ENCODE measurements at regions not wholly inside any gene's neighbourhood (a gene's known extent, or its start where the extent isn't known, plus 50 kb on each side); places are given as distances from the start of the nearest gene placed in this dataset.

GRCh38 chr1:83015163-83015562 lies 983.8 kb downstream of the TTLL7 start:
- no peak for DNase-seq (ENCODE audit: extremely low read depth, low read depth)

DNA sequence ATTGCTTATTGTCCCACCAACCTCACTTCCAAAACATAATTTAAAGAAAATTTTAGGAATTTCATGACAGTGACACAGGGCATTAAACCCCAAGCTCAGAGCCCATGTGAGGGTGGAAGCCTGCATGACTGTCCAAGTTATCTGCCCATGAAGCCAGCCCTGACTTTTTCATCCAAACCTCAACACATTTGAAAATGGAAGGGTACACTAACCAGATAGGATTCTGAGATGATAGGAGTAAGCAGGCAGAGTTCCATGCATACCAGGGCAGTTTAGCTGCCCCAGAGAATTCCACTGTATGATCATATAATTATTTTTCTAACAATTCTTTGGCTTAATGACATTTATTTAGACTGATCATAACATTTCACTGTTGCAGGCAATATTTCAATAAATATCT lies 986.0 kb downstream of the TTLL7 start:
- no peak for DNase-seq (ENCODE audit: extremely low read depth, low read depth)

- no peak for DNase-seq (ENCODE audit: extremely low read depth, low read depth)
Measured at GRCh38 chr1:83011265-83011664, 987.7 kb downstream of the TTLL7 start.

DNA sequence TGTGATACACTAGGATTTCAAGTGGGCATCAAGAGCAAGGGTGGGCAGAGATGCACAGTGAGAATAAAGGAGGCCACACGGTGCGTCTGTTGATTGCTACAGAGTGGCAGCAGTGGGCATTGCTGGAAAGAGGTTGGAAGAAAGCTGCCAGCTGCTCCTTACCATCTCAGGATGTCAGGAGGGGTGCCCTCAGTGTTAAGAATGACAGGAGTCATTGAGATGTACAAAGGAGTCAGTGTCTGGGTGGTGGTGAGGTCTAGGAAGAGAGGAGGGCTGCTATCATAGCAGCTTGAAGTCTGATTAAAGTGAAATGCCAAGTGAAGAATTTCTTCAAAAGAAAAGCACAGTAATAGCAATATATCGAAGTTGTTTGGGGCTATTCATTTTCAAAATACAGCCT lies 992.7 kb downstream of the TTLL7 start:
- DNase-seq (ENCODE audit: extremely low read depth, low read depth), result no peak

DNA sequence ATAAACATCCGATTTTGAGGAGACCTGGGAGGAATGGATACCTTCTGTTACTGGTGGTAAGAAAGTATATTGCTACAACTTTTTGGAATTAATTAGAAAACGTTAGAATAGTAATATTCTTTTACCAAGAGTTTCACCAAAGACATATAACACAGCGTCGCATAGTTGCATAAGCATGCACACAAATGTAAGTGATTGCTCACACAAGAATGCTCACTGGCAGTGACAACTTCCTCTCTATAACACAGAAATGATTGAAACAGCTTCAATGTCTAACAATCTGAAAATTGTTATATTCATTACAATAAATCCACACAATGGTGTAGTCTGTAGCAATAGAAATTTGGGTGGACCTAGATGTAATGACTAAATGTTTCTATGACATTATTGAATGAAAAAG lies 998.6 kb downstream of the TTLL7 start:
- no peak for DNase-seq (ENCODE audit: extremely low read depth, low read depth)

DNA sequence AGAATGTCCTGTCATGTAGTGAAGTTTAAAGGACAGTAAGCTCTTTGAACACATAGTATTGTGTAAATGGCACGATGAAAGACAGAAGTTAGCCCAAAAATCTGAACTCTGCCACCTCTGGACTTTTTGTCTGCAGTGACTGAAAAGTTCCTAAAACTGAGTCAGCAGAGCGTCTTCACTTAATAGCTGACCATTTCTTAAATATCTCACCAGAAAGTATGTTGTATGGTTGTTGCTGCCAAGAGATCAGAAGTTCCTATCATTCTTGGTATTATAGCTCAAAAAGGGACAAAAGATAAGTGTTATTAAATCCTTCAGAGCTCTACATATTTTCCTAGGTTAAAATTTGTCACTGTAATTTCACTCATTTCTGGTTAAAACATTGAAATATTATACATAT lies 1003.0 kb downstream of the TTLL7 start:
- no peak for DNase-seq (ENCODE audit: extremely low read depth, low read depth)

DNA sequence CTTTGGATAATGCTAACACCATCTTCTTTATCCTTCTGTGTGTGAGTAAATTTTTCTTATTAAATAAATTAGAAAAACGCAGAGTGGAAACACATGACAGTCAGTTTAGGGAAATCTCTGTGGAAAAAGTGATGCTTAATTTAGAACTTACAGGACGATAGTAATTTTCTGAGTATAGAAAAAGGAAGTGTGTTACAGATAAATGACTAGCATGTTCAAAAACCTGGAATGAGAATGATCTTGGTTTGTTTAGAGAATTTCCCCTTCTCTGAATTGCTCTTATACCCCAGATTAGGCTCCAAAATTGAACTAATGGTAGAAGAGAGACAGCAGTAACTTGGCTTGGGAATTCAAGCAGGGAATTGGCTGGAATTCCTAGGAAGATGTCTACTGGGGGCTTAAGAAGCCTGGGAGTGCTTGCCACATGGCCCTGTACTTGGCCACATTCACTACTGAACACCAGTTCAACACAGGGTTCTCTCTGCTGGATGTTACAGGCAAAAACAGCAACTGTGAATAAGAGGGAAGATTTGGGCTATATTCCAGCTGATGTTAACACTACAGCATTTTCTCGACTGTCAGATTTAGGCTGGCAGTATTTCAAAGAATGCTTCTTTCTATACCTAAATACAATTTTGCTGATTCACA lies 1004.2 kb downstream of the TTLL7 start:
- DNase-seq (ENCODE audit: extremely low read depth, low read depth), result no peak

DNA sequence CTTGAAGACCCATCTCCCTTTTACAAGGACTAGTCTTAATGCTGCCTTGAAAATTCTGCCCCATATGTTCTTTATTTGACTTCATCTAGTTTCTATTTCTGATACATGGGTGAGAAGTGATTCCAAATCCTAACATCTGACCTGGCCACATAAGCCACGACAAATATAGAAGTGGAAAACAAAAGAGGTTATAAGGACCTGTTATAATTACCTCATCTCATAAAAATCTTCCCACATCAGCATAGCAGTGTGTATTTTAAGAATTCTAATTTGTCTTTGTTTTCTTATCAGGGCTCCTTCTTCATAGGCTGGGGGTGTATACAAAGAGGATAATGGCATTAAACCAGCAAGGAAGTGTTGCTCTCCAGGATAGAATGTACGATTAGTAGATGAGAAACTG lies 1007.4 kb downstream of the TTLL7 start:
- DNase-seq (ENCODE audit: extremely low read depth, low read depth), result no peak

GRCh38 chr1:82979593-82980236 lies 1019.2 kb downstream of the TTLL7 start:
- DNase-seq (ENCODE audit: extremely low read depth, low read depth), result no peak

DNA sequence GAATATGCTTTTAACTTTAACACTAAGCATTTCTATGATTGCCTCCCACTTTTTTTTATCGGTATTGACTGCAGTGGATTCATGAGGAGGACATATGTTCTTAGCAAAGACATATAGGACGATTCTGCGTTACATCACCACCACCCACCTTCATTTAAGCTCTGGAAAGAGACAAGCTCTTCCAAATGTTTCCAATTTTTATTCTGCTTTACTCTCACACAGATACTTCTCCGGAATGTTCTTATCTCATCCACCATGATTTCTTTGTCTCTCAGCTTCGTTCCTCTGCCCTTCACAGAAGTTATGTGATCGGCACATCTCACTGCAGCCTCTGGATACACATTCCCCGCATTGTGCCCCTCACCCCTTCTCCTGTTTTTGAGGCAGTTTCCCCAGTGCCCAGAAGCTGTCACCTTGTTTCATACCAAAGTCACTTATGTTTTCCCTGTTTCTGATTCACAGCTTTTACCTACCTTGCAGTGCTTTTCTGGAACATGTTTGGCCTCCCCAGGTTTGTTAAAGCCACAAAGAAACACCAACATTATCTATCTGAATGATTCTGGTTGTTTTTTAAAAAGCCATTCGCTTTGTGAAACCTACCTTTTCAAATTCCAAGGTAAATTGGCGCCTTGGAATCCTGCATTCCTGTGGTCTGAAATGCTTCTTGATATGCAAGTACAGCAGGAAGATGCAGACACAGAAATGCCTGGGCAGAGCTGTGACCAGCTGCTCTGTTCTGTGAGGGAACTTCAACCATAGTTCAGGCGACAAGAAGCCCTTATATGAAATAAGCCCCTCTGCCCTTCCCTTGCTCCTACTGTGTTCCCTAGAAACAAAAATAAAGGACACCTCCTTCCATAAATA lies 1020.2 kb downstream of the TTLL7 start:
- no peak for DNase-seq (ENCODE audit: extremely low read depth, low read depth)

- DNase-seq (ENCODE audit: extremely low read depth, low read depth), result no peak
Measured at GRCh38 chr1:82972841-82973553, 1025.9 kb downstream of the TTLL7 start.

DNA sequence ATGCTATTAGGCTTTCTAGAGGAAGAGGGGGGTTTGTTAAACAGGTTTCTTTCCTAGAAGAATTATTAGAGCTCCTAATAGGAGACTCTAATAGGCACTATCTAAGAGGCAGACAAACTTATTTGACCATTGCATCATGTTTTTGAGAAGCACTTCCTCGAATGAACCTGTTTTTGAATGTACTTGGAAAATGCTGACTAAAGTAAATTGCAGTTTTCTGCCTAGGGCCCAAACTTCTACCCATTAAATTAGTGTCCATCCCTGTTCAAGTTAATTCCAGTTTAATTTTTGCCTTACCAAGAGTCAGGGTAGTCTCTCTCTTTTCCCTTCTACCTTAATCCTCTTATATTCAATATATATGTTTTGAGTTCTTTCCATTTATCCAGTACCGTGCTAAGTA lies 1029.6 kb downstream of the TTLL7 start:
- DNase-seq (ENCODE audit: extremely low read depth, low read depth), result no peak

GRCh38 chr1:82962658-82963057 lies 1036.3 kb downstream of the TTLL7 start:
- no peak for DNase-seq (ENCODE audit: extremely low read depth, low read depth)

GRCh38 chr1:82950606-82951200 lies 1048.2 kb downstream of the TTLL7 start:
- no peak for DNase-seq (ENCODE audit: extremely low read depth, low read depth)

DNA sequence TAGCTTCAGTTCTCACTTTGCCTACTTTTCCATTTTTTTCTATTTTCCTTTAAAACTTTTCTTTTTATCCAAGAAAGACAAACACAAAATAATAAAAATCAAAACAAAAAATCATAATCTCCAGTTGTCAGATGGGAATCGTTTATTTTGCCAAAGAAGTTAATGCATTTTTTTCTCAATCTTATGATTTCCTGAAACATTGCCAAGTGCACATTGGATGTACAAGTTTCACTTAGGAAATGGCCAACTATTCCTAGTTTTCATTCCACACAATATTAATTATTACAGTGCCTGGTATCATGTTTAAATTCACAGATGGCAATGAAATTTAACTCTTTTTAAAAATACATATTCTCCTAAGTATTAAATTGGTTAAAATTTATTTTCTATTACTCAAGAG lies 1050.5 kb downstream of the TTLL7 start:
- DNase-seq (ENCODE audit: extremely low read depth, low read depth), result no peak

GRCh38 chr1:82947278-82947677 lies 1051.7 kb downstream of the TTLL7 start:
- no peak for DNase-seq (ENCODE audit: extremely low read depth, low read depth)

- DNase-seq (ENCODE audit: extremely low read depth, low read depth), result no peak
Measured at GRCh38 chr1:82946096-82946605, 1052.8 kb downstream of the TTLL7 start.

GRCh38 chr1:82944822-82945221 lies 1054.1 kb downstream of the TTLL7 start:
- DNase-seq (ENCODE audit: extremely low read depth, low read depth), result no peak

DNA sequence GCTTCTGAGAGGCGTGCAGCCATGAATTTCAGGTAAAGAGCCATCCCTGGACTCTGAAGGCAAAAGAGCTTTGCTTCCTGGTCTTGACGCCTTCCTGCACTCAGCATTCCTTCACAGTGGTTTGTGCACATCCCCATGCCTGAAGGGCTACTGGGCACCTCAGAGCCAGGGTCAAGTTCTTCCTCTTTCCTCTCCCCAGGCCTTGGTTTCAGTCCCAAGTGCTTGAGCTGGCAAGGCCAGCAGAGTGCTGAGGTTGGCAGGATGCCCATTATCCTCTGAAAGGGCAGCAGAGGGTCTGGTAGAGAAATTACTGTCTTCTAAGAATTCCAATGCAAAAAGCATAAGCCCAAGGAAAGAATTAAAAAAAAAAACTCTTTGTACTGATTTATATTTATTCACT lies 1064.9 kb downstream of the TTLL7 start:
- DNase-seq (ENCODE audit: extremely low read depth, low read depth), result no peak

GRCh38 chr1:82932727-82933126 lies 1066.2 kb downstream of the TTLL7 start:
- no peak for DNase-seq (ENCODE audit: extremely low read depth, low read depth)

DNA sequence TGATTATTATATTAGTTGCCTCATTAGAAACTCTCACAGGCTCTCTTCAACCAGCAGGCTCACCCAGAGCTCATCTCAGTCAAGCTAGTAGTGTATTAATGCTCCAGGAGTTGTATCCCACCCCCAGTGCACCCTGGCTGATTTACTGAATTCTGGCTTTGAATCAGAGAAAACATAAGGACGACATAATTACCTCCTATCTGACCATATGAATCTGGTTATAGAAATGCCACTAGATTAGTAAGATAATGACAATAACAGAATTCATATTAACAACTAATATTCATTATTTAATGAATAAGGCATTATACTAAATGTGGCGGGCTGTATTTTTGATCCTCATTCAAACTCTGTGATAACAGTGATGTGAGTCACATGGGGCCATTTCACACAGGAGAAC lies 1066.7 kb downstream of the TTLL7 start:
- no peak for DNase-seq (ENCODE audit: extremely low read depth, low read depth)
